B cell (primary cell): ENCODE measurements at regions not wholly inside any gene's neighbourhood (a gene's known extent, or its start where the extent isn't known, plus 50 kb on each side); places are given as distances from the start of the nearest gene placed in this dataset.

Experiments used
- ATAC-seq: fragments of 200-7000 bp; cut with Tn5 transposase; one replicate; pipeline ENCODE4 v1.10.0; 2021; ENCODE audit warnings: low read depth, mild to moderate bottlenecking, moderate number of reproducible peaks, moderate library complexity
- CTCF ChIA-PET: fragments of 350-600 bp; sonication (Branson Sonifier 250); formaldehyde crosslinking; loops from one replicate; lab custom pipeline; 2021; ENCODE audit warnings: antibody characterized with exemption, inconsistent platforms; lab: Charles Lee
- POLR2A ChIA-PET: fragments of 350-600 bp; sonication (Branson Sonifier 250); formaldehyde crosslinking; loops from one replicate; lab custom pipeline; 2021; ENCODE audit warnings: antibody characterized with exemption; lab: Charles Lee
- DNase-seq: peaks from one replicate; pipeline ENCODE4 v3.0.0; 2013
- H2AFZ ChIP-seq: 2 replicates; pipeline ENCODE4 v1.6.1; 2012; ENCODE audit warnings: mild to moderate bottlenecking, low read depth, low read length; ENCODE audit not compliant: insufficient read depth, poor library complexity, severe bottlenecking
- H3K27ac ChIP-seq, 2 donors: 1 replicate in 1 of 2; 2 replicates in 1 of 2; pipeline ENCODE4 v1.5.1; 2012 to 2013; ENCODE audit warnings: low read length in 2 of 2, mild to moderate bottlenecking in 2 of 2, moderate library complexity in 1 of 2
- H3K27me3 ChIP-seq, 4 experiments: fragments of 200-600 bp in 1 of 4; sonication (generic) in 1 of 4; replicated peaks in 1 of 4; 1 replicate in 2 of 4; 2 replicates in 2 of 4; pipeline versions ENCODE4 v1.6.1 to v1.7.0; 2013 to 2016; ENCODE audit warnings: low read length in 3 of 4, mild to moderate bottlenecking in 2 of 4, mixed read lengths in 1 of 4, moderate library complexity in 1 of 4; ENCODE audit not compliant: insufficient read depth in 4 of 4, control insufficient read depth in 3 of 4; ENCODE audit errors: control extremely low read depth in 1 of 4
- H3K36me3 ChIP-seq, 2 experiments: replicated peaks in 1 of 2; 1 replicate in 1 of 2; 2 replicates in 1 of 2; pipeline versions ENCODE4 v1.6.1 to v1.7.1; 2013; ENCODE audit warnings: low read length in 1 of 2; ENCODE audit not compliant: insufficient read depth in 2 of 2, control insufficient read depth in 1 of 2; ENCODE audit errors: control extremely low read depth in 1 of 2, extremely low read depth in 1 of 2
- H3K4me1 ChIP-seq, 2 donors: fragments of 200-600 bp in 1 of 2; sonication (generic) in 1 of 2; 1 replicate in 1 of 2; 2 replicates in 1 of 2; pipeline versions ENCODE4 v1.5.1 to v1.6.1; 2013 to 2017; ENCODE audit warnings: low read length in 2 of 2; ENCODE audit not compliant: control insufficient read depth in 2 of 2, insufficient read depth in 2 of 2
- H3K4me2 ChIP-seq: replicated peaks from 2 replicates; pipeline ENCODE3; 2012; ENCODE audit warnings: mild to moderate bottlenecking, low read depth, low read length; ENCODE audit not compliant: poor library complexity, severe bottlenecking
- H3K4me3 ChIP-seq, 5 experiments: fragments of 200-600 bp in 1 of 5; sonication (generic) in 1 of 5; 1 replicate in 3 of 5; 2 replicates in 2 of 5; pipeline versions ENCODE4 v1.5.1 to v1.7.0; 2011 to 2016; ENCODE audit warnings: low read length in 4 of 5, mild to moderate bottlenecking in 4 of 5, low read depth in 2 of 5, control low read depth in 1 of 5, moderate library complexity in 1 of 5; ENCODE audit not compliant: insufficient read depth in 1 of 5; ENCODE audit errors: control extremely low read depth in 1 of 5, extremely low read depth in 1 of 5
- H3K79me2 ChIP-seq: fragments of 200-600 bp; sonication (generic); one replicate; pipeline ENCODE4 v1.6.0; 2016; ENCODE audit warnings: low read length; ENCODE audit not compliant: control insufficient read depth, insufficient read depth
- H3K9ac ChIP-seq: fragments of 200-600 bp; sonication (generic); 2 replicates; pipeline ENCODE4 v1.6.1; 2017; ENCODE audit warnings: mild to moderate bottlenecking, low read length, moderate library complexity
- H3K9me3 ChIP-seq, 3 donors: one replicate each; pipeline versions ENCODE4 v1.6.1 to v1.7.1; 2013; ENCODE audit warnings: low read length in 2 of 3; ENCODE audit not compliant: control insufficient read depth in 2 of 3, insufficient read depth in 1 of 3; ENCODE audit errors: control extremely low read depth in 1 of 3
- H4K20me1 ChIP-seq: 2 replicates; pipeline ENCODE4 v1.6.0; 2012; ENCODE audit warnings: mild to moderate bottlenecking, low read length; ENCODE audit not compliant: insufficient read depth, control insufficient read depth, poor library complexity, severe bottlenecking
- H3K27ac Mint-ChIP-seq: one replicate; pipeline ENCODE4 v1.8.0; 2021; ENCODE audit warnings: mixed read lengths
- H3K27me3 Mint-ChIP-seq: one replicate; pipeline ENCODE4 v1.8.0; 2021; ENCODE audit warnings: mixed read lengths
- H3K4me1 Mint-ChIP-seq: one replicate; pipeline ENCODE4 v1.8.0; 2021; ENCODE audit warnings: mixed read lengths
- H3K4me3 Mint-ChIP-seq: one replicate; pipeline ENCODE4 v1.8.0; 2021; ENCODE audit warnings: mixed read lengths
- H3K9me3 Mint-ChIP-seq: one replicate; pipeline ENCODE4 v1.8.0; 2022; ENCODE audit warnings: mixed read lengths; ENCODE audit not compliant: insufficient read depth
- CTCF ChIP-seq: fragments of 200-600 bp; IDR thresholded peaks from one replicate; pipeline ENCODE4 v1.8.0; 2022; ENCODE audit warnings: antibody characterized with exemption, mild to moderate bottlenecking
- EZH2 ChIP-seq: IDR thresholded peaks from 2 replicates; pipeline ENCODE4 v1.6.1; 2012; ENCODE audit warnings: borderline replicate concordance, low read depth, mild to moderate bottlenecking, moderate library complexity, low read length; ENCODE audit not compliant: insufficient read depth, poor library complexity, severe bottlenecking
- WGBS: methylation state at CpG from one replicate; pipeline ENCODE4 v1.1.5; 2013; ENCODE audit warnings: missing lambda C conversion rate; ENCODE audit not compliant: insufficient coverage; 5-methylcytosine and 5-hydroxymethylcytosine counted together
- intact Hi-C: fragments of 100-400 bp; cut with micrococcal nuclease; formaldehyde crosslinking; loops from one replicate; pipeline ENCODE4 v1.10.0; 2022

GRCh38 chr9:30160570-30160969 is 2223.9 kb upstream of the ACO1 start:
- Histone ChIP-seq H4K20me1 (no peaks in the 10 kb centered on the region), H2AFZ (no peak overlapping the region), H3K4me1 (no peaks in the 10 kb centered on the region), H3K4me2 (no peak overlapping the region), H3K36me3 (no peaks in the 10 kb centered on the region), H3K9ac (no peak overlapping the region), H3K27ac (no peak overlapping the region), H3K27me3 (no peaks in the 10 kb centered on the region), H3K4me3 (no peak overlapping the region), H3K9me3 (peaks cover 0 to 4% (median 0%) of the 10 kb centered on the region in 3 donors), H3K79me2 (no peaks in the 10 kb centered on the region)
- TF ChIP-seq EZH2 (no peak), CTCF (no peak)
- ATAC-seq (no peak), DNase-seq (no peak)
- CTCF ChIA-PET: no interaction called here
- intact Hi-C loops: no loop called here
- POLR2A ChIA-PET: no interaction called here
- Mint-ChIP-seq H3K27me3 (no peaks in the 10 kb centered on the region), H3K27ac (no peak overlapping the region), H3K4me3 (no peak overlapping the region), H3K9me3 (peaks cover 6% of the 10 kb centered on the region), H3K4me1 (no peaks in the 10 kb centered on the region)
- 76% methylated on average over 7 of the region's 7 CpGs for WGBS

GRCh38 chr9:30172206-30172605 is 2212.2 kb upstream of the ACO1 start:
- intact Hi-C loops: no loop called here
- Histone ChIP-seq H3K9me3 (no peaks in the 10 kb centered on the region), H2AFZ (no peak overlapping the region), H3K27me3 (no peaks in the 10 kb centered on the region), H3K4me2 (no peak overlapping the region), H3K4me3 (no peak overlapping the region), H3K36me3 (no peaks in the 10 kb centered on the region), H3K9ac (no peak overlapping the region), H3K4me1 (no peaks in the 10 kb centered on the region), H3K79me2 (no peaks in the 10 kb centered on the region), H4K20me1 (no peaks in the 10 kb centered on the region), H3K27ac (no peak overlapping the region)
- Mint-ChIP-seq H3K4me1 (no peaks in the 10 kb centered on the region), H3K27me3 (no peaks in the 10 kb centered on the region), H3K4me3 (no peak overlapping the region), H3K9me3 (peaks cover 2% of the 10 kb centered on the region), H3K27ac (no peak overlapping the region)
- ATAC-seq: no peak
- TF ChIP-seq EZH2 (no peak), CTCF (no peak)
- ChIA-PET CTCF (no interaction called here), POLR2A (no interaction called here)
- no peak for DNase-seq
- WGBS: no CpG with 5 or more reads among the region's 1 CpG
